Endothelial cell of umbilical vein (primary cell): ENCODE measurements at regions not wholly inside any gene's neighbourhood (a gene's known extent, or its start where the extent isn't known, plus 50 kb on each side); places are given as distances from the start of the nearest gene placed in this dataset.

Experiments
- EZH2 ChIP-seq: IDR thresholded peaks from 2 replicates; pipeline ENCODE4 v1.6.1; 2012; ENCODE audit warnings: borderline replicate concordance, low read depth, mild to moderate bottlenecking, moderate library complexity, low read length, inconsistent platforms; ENCODE audit not compliant: severe bottlenecking
- GATA2 ChIP-seq: IDR thresholded peaks from 2 replicates; pipeline ENCODE4 v1.7.0; 2011; ENCODE audit warnings: low read depth, mild to moderate bottlenecking, moderate library complexity, mixed read lengths, low read length; ENCODE audit not compliant: insufficient read length, insufficient read depth
- POLR2A ChIP-seq: IDR thresholded peaks from 2 replicates; pipeline ENCODE4 v1.6.1; 2012; ENCODE audit warnings: low read depth, mild to moderate bottlenecking, control low read depth, low read length
- POLR2AphosphoS5 ChIP-seq: IDR thresholded peaks from 2 replicates; pipeline ENCODE4 v1.6.1; 2012; ENCODE audit warnings: low read depth, mild to moderate bottlenecking, control low read depth, low read length, moderate library complexity; ENCODE audit not compliant: insufficient read depth
- TF ChIP-seq, protein P1 (sequence below), 2 donors: IDR thresholded peaks; 1 replicate in 1 of 2; 2 replicates in 1 of 2; pipeline ENCODE4 v1.5.1; 2011; ENCODE audit warnings: low read length in 2 of 2, mild to moderate bottlenecking in 2 of 2, moderate library complexity in 2 of 2, control low read depth in 1 of 2, inconsistent platforms in 1 of 2, low read depth in 1 of 2; ENCODE audit not compliant: insufficient read depth in 1 of 2; ENCODE audit errors: extremely low read depth in 1 of 2
- TF ChIP-seq, protein P2 (sequence below): IDR thresholded peaks from 2 replicates; pipeline ENCODE4 v1.6.1; 2011; ENCODE audit not compliant: insufficient read depth, insufficient read length

DNA sequence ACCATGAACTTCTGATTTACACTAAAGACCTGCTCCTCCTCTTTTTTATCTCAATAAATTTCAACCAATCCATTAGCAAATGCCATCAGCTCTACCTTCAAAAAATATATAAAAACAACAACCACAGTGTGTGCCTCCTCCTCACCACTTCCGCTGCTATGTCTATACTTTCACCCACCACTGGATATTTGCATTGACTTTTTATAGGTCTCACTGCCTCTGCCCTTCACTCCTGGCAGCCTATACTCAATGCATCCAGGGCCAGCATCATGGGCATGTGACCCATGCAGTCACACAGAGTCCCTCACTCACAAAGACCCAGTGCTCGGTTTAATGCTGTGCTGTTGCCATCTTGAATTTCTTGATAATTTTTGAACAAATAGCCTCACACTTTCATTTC, 53.5 kb upstream of the CCDC54 start:
- TF ChIP-seq, protein P1, sequence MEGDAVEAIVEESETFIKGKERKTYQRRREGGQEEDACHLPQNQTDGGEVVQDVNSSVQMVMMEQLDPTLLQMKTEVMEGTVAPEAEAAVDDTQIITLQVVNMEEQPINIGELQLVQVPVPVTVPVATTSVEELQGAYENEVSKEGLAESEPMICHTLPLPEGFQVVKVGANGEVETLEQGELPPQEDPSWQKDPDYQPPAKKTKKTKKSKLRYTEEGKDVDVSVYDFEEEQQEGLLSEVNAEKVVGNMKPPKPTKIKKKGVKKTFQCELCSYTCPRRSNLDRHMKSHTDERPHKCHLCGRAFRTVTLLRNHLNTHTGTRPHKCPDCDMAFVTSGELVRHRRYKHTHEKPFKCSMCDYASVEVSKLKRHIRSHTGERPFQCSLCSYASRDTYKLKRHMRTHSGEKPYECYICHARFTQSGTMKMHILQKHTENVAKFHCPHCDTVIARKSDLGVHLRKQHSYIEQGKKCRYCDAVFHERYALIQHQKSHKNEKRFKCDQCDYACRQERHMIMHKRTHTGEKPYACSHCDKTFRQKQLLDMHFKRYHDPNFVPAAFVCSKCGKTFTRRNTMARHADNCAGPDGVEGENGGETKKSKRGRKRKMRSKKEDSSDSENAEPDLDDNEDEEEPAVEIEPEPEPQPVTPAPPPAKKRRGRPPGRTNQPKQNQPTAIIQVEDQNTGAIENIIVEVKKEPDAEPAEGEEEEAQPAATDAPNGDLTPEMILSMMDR (IDR thresholded peaks at IDR 0.05; ENCODE audit: extremely low read depth in 1 of 2, insufficient read depth in 1 of 2, low read depth in 1 of 2, low read length in 2 of 2) = no peak
- no peak for TF ChIP-seq POLR2AphosphoS5
- TF ChIP-seq POLR2A = no peak
- TF ChIP-seq EZH2 = no peak
- TF ChIP-seq, protein P2, sequence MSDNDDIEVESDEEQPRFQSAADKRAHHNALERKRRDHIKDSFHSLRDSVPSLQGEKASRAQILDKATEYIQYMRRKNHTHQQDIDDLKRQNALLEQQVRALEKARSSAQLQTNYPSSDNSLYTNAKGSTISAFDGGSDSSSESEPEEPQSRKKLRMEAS = no peak
- TF ChIP-seq GATA2 = no peak
